ENCODE measurements at regions not wholly inside any gene's neighbourhood (a gene's known extent, or its start where the extent isn't known, plus 50 kb on each side); places are given as distances from the start of the nearest gene placed in this dataset.

GRCh38 chr13:81726037-81726726, 1385.3 kb upstream of the SPRY2 start:
- no peak for TF ChIP-seq EZH2 (IDR thresholded peaks at IDR 0.05)
- no peak for TF ChIP-seq POLR2AphosphoS5 (IDR thresholded peaks at IDR 0.05; ENCODE audit: borderline replicate concordance, low read depth, low read length)

Data from SK-N-MC (cell line).